Femur (tissue), 1 donor: ENCODE measurements at regions not wholly inside any gene's neighbourhood (a gene's known extent, or its start where the extent isn't known, plus 50 kb on each side); places are given as distances from the start of the nearest gene placed in this dataset.

ENCODE experiments used
- DNase-seq: peaks from one replicate; pipeline ENCODE4 v3.0.0-alpha.2; 2017

DNA sequence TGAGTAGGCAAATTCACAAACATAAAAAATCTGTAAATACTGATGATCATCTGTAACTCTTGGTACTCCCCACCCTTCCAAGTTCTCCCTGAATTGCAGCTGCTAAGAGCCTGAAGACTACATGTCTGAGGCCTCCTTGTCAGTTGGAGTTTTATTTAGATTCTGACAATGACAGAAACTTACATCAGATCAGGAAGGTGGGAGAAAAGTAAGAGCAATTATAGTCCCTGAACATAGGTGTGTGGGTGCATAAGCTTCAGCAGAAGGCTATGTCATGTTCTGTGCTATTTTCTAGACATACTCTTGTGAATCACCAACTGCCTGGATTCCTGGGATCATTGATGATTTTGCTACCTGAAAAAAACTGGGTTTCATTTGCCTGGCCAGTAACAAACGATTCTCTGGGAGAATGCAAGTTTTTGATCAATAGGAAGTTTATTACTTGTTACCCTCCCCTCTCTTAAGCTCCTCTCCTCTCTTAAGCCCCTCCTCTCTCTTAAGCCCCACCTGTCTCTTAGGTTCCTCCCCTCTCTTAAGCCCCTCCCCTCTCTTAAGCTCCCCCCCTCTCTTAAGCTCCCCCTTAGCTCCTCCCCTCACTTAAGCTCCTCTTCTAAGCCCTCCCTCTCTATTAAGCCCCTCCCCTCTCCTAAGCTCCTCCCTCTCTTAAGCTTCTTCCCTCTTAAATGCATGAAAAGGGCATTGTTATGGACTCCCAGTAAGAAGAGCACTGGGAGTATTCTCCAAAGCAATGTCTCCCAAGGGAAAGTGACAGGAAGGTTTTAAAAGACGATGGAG is 1183.4 kb upstream of the AUTS2 start:
- no peak for DNase-seq

DNA sequence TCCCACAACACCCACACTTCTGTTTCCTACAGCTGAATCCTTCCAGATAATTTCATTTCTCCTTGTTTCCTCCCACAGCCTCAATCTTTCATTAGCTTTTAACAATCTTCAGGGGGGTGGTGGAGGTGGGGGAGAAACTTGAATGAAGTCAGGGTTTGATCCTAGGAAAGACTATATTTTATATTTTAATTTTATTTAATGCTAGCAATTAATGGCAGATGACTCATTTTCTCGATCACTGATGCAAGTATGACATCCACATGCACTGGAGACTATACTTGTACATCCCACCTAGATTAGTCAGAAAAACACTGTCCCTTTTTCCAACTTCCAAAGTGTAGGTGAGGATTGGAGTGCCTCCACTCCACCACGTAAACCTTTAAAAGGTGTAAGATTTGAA is 1181.3 kb upstream of the AUTS2 start:
- no peak for DNase-seq

DNA sequence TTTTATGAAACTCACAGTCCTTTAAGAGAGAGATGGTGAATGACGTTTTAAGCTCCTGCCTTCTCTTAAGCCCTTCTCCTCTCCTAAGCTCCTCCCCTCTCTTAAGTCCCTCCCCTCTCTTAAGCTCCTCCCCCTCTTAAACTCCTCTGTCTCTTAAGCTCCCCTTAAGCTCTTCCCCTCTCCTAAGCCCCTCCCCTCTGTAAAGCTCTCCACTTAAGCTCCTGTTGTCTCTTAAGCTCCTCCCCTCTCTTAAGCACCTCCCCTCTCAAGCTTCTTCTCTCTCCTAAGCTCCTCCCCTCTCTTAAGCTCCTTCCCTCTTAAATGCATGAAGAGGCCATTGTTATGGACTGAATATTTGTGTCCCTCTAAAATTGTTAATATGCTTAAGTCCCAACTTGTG is 1180.6 kb upstream of the AUTS2 start:
- DNase-seq, result no peak

DNA sequence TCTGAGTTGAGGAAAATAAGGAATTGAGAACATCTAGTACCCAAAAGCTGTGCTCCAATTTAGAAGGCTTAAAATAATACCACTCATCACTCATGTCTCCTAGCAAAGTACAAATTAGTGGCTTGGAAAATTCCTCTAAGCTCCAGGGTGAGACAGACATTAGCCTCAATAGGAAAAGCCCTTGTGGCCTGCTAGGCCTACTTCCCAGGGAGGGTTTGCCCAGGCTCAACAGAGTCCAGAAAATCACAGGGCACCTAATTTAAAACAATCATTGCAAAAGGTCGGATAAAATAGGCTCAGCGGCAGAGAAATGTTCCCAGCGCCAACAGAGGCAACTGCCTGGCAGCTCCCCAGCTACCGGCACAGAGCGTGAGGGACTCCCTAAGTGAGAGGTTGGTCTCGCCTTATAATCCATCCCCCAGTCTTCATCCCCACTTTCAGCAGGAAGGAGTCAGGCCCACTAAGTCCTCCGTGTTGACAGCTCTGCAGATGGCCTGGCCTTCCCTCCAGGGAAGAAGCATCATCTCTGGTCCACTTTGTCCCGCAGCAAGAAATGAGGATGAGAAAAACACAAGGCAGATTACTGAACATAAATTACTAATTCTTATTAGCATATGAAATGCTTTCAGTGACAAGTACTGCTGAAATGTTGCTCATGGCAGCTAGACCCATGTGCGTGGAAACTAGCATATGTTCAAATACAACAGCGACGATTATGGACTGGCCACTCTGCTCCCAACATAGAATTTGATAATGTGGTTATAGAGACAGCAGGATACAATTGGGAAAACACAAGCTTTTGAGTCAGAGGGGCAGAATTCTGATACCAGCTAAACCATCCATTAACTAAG is 1177.7 kb upstream of the AUTS2 start:
- peak; percentile 49 for DNase-seq

DNA sequence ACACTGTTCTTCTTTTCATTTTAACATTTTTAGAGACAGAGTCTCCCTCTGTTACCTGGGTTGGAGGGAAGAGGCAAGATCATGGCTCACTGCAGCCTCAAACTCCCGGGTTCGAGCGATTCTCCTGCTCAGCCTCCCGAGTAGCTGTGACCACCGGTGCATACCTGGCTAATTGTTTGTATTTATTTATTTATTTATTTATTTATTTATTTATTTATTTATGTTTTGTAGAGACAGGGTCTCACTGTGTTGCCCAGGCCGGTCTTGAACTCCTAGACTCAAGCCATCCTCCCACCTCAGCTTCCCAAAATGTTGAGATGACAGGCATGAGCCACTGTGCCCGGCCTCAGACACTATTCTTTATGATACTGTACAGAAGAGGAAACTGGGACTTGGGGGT is 1176.6 kb upstream of the AUTS2 start:
- DNase-seq, result no peak

DNA sequence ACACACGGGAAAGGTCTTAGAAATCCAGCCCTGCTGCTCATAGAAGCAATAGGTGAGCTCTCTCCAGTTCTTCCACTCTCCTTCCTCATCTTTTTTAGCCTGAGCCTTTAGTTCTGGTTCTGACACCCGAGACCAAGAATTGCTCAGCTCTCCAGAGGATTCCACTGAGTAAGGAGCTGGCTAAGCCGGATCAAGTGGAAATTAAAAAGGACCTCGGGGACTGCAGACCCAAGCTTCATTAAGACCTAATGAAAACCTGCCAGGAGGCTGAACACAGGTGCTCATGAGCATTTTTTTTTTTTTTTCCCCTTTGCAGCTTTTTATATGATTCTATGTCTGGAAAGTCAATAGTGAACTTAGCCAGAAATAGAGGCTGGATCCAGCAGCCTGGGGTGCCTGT is 1176.0 kb upstream of the AUTS2 start:
- DNase-seq, result no peak

DNA sequence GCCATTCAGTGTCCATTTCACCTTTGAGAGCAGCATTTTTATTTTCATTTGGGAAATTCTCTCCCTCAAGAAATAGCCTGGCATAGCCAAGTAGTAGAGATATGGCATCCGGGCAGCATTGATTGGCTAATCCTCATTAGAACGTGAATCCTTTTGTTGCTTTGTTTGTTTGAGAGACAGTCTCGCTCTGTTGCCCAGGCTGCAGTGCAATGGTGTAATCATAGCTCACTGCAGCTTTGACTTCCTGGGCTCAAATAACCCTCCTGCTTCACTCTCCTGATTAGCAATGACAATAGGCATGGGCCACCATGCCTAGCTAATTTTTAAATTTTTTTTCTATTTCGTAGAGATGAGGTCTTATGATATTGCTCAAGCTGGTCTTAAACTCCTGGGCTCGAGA is 1174.9 kb upstream of the AUTS2 start:
- DNase-seq, result no peak

DNA sequence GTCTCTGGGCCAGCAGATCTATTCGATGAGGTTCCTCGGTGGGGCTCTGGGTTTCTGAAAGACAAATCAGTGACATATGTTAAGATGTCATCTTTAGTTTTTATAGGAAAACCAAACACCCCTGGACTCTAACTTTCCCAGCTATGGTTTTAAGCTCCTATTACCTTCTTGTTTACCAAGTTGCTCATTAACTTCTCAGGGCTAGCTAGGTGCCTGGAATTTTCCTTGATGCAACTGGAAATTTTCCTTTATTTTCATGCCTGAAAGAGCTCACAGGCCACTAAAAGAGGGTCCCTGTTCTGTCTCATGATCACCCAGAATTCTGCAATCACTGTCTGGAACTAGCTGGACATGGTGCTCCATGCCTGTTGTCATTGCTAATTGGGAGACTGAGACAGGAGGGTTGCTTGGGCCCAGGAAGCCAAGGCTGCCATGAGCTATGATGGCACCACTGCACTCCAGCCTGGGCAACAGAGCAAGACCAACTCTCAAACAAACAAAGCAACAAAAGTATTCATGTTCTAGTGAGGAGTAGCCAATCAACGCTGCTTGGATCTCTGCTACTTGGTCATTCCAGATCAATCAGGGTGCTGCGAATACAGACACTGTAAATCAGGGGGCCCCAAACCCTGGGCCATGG is 1173.5 kb upstream of the AUTS2 start:
- DNase-seq, result no peak

DNA sequence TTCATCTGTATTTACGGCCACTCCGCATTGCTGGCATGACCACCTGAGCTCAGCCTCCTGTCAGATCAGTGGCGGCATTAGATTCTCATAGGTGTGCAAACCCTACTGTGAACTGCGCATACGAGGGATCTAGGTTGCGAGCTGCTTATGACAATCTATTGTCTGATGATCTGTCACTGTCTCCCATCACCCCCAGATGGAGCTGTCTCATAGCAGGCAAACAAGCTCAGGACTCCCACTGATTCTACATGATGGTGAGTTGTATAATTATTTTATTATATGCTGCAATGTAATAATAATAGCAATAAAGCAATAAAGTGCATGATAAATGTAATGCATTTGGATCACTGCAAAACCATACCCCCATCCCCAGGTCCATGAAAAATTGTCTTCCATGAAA is 1172.9 kb upstream of the AUTS2 start:
- no peak for DNase-seq

DNA sequence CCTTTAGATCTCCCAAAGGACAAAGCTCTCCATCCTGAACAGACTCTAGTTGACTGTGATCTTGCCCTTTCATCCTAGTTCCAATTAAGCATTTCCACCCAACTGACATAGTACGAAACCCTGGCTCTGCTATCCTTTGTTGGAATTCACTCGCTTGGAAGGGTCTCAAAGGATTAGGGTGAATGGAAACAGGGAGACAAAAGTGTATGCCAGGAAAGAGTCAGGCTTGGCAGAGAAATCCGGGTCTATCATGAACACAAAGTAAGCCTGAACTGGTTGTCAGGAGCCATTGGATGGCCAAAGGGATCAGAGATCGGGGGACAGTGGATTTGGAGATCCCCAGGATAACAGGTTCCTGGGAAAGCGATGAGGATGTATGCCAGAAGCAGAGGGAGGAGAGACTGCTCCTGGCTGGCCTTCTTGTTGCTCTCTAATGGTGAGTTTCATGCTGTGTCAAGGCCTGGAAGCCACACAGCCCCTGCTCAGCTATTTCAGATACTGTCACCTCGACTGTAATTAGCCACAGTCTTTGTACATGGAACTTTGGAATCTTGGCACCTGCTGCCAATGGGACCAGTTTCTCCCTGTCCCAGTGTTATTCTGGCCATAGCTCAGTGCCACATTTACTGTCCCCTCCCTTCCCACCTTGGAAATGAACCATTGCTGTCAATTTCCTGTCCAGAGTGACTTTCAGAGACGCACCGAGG is 1168.7 kb upstream of the AUTS2 start:
- DNase-seq, result no peak

DNA sequence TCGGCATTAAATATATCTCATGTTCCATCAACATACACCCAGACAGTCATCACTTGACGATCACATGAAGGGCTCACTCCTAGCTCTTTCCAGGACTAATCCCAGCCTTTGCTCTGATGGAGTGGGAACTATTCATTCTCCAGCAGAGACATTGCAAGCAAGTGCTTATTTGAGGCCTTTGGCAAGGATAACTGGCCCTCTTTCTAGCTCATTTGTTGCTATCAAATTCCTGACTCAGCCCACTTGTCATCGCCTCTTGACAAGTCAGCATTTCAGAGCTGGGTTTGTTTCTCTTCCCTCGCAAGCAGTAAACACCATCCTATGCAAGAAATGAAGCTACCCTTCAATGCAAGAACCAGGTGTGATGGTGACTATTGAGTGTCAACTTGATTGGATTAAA is 1165.7 kb upstream of the AUTS2 start:
- DNase-seq, result no peak

DNA sequence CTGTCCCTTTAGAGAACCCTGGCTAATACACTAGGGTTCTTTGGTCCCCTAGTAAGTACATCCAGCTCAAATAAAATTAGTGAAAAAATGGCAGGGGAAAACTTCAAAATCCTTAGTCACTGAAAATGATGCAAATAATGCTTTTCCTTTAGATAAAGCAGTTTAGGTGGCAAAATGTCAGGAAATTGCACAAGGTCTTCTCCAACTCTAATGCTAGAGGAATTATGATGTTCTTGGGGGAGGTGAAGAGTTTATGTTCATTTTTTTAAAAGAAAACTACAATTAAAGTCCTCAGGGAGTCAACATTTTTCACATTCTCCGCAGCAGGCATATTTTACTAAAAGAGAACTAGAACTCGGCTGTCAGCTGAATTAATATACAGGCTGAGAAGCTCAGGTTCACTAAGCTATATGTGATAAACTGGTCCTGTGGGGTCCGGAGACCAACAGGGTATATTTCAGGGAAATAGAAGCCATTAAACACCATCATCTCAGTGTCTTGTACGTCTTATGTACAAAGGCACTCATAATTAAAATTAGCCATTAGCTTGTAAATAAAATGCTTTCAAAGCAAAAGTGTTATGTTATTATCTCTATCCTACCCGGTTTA is 1164.7 kb upstream of the AUTS2 start:
- no peak for DNase-seq

DNA sequence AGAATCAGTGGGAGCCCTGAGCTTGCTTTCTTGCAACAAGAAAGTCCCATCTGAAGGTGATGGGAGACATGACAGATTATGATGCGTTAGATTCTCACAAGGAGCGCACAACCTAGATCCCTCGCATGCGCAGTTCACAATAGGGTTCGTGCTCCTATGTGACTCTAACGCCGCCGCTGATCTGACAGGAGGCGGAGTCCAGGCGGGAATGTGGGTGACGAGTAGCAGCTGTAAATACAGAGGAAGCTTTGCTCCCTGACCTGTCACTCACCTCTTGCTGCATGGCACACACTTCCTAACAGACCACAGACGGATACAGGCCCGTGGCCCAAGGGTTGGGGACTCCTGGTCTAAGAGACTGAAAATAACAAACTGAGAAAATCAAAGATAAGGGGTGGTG is 1163.4 kb upstream of the AUTS2 start:
- DNase-seq, result no peak

DNA sequence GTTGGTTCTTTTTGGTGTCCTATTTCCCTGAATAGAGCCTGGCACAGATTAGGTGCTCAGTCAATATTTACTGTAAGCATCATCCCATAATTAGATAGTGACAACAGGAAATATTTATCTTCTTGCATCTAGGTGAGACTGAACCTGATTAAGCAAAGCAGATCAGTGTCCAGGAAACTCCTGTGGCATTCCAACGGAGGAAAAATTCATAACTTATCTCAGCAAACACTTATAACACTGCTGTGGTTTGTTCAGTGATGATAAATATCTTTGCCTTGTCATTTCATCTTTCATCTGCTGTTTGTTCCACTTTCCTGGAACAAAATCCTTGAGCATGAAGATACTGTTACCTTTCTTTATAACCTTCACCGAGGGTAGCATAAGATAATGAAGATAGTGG is 1160.3 kb upstream of the AUTS2 start:
- no peak for DNase-seq

DNA sequence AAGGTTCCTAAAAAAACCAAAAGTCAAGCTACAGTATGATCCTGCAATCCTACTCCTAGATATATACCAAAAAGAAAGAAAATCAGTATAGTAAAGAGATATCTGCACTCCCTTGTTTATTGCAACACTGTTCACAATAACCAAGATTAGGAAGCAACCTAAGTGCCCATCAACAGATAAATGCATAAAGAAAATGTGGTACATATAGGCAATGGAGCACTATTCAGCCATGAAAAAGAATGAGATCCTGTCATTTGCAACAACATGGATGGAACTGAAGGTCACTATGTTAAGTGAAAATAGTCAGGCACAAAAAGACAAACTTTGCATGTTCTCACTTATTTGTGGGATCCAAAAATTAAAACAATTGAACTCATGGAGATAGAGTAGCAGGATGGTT is 1159.5 kb upstream of the AUTS2 start:
- DNase-seq, result no peak

DNA sequence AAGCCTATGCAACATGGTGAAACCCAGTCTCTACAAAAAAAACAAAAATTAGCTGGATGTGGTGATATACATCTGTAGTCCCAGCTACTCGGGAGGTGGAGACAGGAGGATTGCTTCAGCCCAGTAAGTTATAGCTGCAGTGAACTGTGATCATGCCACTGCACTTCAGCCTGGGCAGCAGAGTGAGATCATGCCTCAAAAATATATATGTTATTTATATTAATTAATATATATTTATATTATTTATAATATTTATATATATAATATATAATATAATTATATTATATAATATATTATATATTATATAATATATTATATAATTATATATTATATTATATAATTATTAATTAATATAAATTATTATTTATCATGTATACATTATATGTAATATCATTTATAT is 1158.4 kb upstream of the AUTS2 start:
- no peak for DNase-seq

DNA sequence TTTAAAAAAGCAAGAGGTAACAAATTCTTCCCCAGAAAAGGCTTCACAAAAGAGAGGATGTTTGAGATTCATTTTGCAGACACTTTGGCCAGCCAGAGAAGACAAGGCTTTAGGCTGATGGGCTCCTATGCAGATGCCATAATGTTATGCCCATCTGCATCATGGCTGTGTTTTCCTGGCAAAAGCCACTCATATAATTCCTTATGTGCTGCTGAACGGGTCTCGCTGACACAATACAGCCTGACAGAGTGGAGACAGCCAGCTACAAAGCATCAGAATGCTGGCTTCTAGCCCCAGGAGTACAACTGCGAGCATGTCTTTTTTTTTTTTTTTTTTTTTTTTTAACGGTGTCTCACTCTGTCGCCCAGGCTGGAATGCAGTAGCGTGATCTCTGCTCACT is 1157.4 kb upstream of the AUTS2 start:
- peak; percentile 21 for DNase-seq

DNA sequence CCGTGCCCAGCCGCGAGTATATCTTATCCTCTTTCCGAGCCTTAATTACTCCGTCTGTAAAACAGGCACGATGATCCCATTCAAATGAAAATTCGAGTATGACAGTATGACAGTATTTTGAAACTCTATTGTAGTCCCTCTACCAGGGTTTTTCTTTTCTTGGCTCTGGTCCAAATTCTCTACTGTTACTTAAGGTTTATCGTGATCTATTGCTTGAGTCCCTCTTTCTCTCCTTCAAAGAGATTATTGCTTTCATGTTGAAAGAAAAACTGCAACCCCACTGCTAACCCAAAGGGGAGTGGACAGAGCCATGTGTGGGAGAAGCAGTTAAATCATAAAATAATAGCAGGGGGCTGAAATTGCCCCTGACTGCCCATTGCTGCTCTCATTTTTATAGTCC is 1156.6 kb upstream of the AUTS2 start:
- no peak for DNase-seq

DNA sequence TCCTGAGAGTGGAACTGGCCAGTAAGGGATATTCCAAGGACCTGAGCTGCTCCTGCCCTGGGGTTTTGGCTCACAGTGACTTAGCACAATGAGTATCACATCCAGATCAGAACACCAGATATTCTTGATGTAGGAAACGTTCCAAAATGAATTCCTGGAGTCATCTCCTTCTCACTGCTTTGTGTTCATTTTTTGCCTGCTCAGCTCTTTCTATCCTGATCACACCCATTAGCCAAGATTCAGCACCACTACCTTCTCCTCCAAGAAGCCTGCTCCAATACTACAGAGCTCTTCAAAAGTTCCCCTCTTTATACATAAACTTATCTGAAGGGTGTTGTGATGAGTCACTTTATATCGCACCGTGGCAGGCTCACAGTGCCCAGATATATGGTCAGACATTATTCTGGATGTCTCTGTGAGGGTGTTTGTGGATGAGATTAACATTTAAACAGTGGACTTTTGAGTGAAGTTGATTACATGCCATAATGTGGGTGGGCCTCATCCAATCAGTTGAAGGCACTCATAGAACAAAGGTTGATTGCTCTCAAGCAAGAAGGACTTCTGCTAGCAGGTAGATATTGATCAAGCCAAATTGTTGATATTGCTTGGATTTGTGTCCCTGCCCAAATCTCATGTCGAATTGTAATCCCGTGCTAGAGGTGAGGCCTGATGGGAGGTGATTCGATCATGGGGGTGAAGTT is 1155.2 kb upstream of the AUTS2 start:
- DNase-seq, result no peak

DNA sequence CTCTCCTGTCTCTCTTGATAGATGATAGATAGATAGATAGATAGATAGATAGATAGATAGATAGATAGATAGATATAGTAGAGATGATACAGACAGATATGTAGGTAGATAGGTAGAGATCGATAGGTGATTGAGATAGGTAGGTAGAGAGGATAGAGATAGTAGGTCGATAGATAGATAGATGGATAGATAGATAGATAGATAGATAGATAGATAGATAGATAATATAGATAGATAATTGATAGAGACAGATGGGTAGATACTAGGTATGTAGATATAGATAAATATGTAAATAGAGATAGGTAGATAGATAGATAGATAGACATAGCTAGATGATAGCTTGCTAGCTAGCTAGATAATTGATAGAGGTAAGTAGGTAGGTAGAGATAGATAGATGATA is 1154.2 kb upstream of the AUTS2 start:
- DNase-seq, result no peak

DNA sequence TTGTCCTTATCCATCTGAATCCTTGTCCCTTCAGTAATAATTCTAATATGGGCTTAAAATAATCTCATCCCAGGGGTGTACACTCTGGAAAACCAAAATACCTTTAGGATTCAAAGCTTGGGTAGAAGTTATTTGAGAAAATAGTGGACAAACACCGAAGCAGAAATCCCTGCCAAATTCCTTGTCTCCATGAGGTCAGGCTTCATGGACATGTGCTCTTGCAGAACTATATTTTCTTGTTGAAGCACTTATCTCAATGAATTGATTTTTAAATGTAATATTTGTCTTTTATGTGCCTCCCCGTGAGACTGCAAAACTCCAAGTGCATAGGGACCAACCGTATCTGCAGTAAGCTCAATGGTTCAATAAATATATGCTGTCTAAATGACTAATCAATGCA is 1153.3 kb upstream of the AUTS2 start:
- no peak for DNase-seq

DNA sequence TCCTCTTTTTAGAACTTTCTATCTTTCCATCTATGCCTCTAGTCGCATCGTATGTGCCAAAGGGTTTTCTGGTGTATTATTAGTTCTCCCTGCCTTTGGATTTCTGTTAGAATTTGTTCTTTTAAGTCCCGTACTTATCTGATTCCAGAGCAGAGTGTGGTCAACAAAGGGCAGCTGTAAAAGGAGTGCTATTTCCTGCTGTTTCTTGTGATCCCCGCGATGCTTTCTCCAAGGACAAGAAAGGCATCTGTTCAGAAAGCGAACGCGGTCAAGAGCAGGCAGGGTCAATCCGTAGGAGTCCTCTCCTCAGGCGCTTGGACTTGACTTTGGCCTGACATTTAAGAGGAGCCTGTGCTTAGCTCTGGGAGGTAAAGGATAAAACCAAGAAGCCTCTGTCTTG is 1152.1 kb upstream of the AUTS2 start:
- no peak for DNase-seq
